Caco-2 (cell line): ENCODE measurements at regions not wholly inside any gene's neighbourhood (a gene's known extent, or its start where the extent isn't known, plus 50 kb on each side); places are given as distances from the start of the nearest gene placed in this dataset.
"Not testable (repeated sequence)": the region's sequence is repeated elsewhere in the genome, so short reads cannot be mapped to it uniquely, and the experiment has no call there.

Experiments used
- BruUV-seq: library from RNA; stranded (reverse); fragments of 400-500 nt; replicated peaks from 2 replicates; lab custom pipeline; 2021; lab: Mats Ljungman, UMichigan
- CTCF ChIA-PET: fragments of 300-600 bp; sonication (Branson Sonifier 250); formaldehyde crosslinking; loops from one replicate; lab custom pipeline; 2022; ENCODE audit warnings: antibody characterized with exemption; lab: Charles Lee
- POLR2A ChIA-PET: fragments of 300-600 bp; sonication (Branson Sonifier 250); formaldehyde crosslinking; loops from one replicate; lab custom pipeline; 2022; ENCODE audit warnings: antibody characterized with exemption; lab: Charles Lee
- DNase-seq, 2 experiments: peaks; one replicate each; pipeline versions ENCODE4 v3.0.0 to v3.0.0-alpha.2; 2020 to 2022
- H3K27me3 ChIP-seq: replicated peaks from 2 replicates; pipeline ENCODE4 v1.6.0; 2011; ENCODE audit warnings: low read length; ENCODE audit not compliant: control insufficient read depth, insufficient read depth
- H3K36me3 ChIP-seq: 2 replicates; pipeline ENCODE4 v1.5.1; 2011; ENCODE audit warnings: low read length; ENCODE audit not compliant: control insufficient read depth, insufficient read depth
- H3K4me1 ChIP-seq: fragments of 250-450 bp; sonication (Bioruptor Pico); 2 replicates; pipeline ENCODE4 v1.5.1; 2020; ENCODE audit warnings: mild to moderate bottlenecking
- H3K4me3 ChIP-seq: 2 replicates; pipeline ENCODE4 v1.5.1; 2011; ENCODE audit warnings: low read depth, mild to moderate bottlenecking, control low read depth, low read length
- H3K9me3 ChIP-seq: fragments of 250-450 bp; sonication (Bioruptor Pico); 2 replicates; pipeline ENCODE4 v1.5.1; 2020; ENCODE audit warnings: mild to moderate bottlenecking, moderate library complexity
- H3K27ac Mint-ChIP-seq: one replicate; pipeline ENCODE4 v1.8.0; 2022; ENCODE audit warnings: mixed read lengths; ENCODE audit not compliant: unreplicated experiment
- H3K27me3 Mint-ChIP-seq: one replicate; pipeline ENCODE4 v1.8.0; 2022; ENCODE audit warnings: mixed read lengths; ENCODE audit not compliant: insufficient read depth, unreplicated experiment
- H3K36me3 Mint-ChIP-seq: one replicate; pipeline ENCODE4 v1.8.0; 2022; ENCODE audit warnings: mild to moderate bottlenecking, mixed read lengths; ENCODE audit not compliant: insufficient read depth, unreplicated experiment
- H3K4me1 Mint-ChIP-seq: one replicate; pipeline ENCODE4 v1.8.0; 2022; ENCODE audit warnings: low read depth, mixed read lengths; ENCODE audit not compliant: unreplicated experiment
- H3K4me3 Mint-ChIP-seq: one replicate; pipeline ENCODE4 v1.8.0; 2022; ENCODE audit warnings: mild to moderate bottlenecking, moderate library complexity, mixed read lengths; ENCODE audit not compliant: unreplicated experiment
- H3K9me3 Mint-ChIP-seq: one replicate; pipeline ENCODE4 v1.8.0; 2022; ENCODE audit warnings: mixed read lengths; ENCODE audit not compliant: unreplicated experiment
- intact Hi-C: fragments of 100-400 bp; cut with micrococcal nuclease; formaldehyde crosslinking; loops from one replicate; pipeline ENCODE4 v1.10.0; 2022; ENCODE audit not compliant: unreplicated experiment
- TF ChIP-seq, protein P1 (sequence below), 2 experiments: fragments of 200-600 bp in 1 of 2; IDR thresholded peaks; 1 replicate in 1 of 2; 2 replicates in 1 of 2; pipeline versions ENCODE4 v1.5.1 to v1.8.0; 2011 to 2022; ENCODE audit warnings: antibody characterized with exemption in 1 of 2, control low read depth in 1 of 2, inconsistent platforms in 1 of 2, low read depth in 1 of 2, low read length in 1 of 2, mild to moderate bottlenecking in 1 of 2, moderate library complexity in 1 of 2; ENCODE audit not compliant: insufficient read depth in 1 of 2, severe bottlenecking in 1 of 2, unreplicated experiment in 1 of 2

DNA sequence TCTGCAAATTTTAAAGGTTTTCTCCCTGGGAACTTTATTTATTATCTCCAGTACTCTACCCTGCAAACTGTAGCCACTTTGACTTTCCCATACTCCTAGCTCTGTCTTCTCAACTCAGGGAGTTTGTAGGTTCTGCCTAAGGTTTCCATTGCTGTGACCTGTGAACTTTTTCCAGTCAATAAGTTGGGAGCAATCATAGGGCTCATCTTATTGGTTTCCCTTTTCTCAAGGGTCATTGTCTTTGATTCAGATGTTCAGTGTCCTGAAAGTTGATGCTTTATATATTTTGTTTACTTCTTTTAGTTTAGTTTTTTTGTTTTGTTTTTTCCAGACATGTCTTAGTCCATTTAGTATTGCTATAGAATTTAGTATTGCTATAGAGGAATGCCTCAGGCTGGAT is 85.3 kb upstream of the NUDT6 start:
- ChIA-PET POLR2A (no interaction called here), CTCF (no interaction called here)
- BruUV-seq: no TSS peak
- H3K27me3 Mint-ChIP-seq: no peaks in the 10 kb centered on the region
- H3K4me3 ChIP-seq: no peak overlapping the region
- intact Hi-C loops: no loop called here
- TF ChIP-seq, protein P1, sequence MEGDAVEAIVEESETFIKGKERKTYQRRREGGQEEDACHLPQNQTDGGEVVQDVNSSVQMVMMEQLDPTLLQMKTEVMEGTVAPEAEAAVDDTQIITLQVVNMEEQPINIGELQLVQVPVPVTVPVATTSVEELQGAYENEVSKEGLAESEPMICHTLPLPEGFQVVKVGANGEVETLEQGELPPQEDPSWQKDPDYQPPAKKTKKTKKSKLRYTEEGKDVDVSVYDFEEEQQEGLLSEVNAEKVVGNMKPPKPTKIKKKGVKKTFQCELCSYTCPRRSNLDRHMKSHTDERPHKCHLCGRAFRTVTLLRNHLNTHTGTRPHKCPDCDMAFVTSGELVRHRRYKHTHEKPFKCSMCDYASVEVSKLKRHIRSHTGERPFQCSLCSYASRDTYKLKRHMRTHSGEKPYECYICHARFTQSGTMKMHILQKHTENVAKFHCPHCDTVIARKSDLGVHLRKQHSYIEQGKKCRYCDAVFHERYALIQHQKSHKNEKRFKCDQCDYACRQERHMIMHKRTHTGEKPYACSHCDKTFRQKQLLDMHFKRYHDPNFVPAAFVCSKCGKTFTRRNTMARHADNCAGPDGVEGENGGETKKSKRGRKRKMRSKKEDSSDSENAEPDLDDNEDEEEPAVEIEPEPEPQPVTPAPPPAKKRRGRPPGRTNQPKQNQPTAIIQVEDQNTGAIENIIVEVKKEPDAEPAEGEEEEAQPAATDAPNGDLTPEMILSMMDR (IDR thresholded peaks at IDR 0.05; ENCODE audit: insufficient read depth in 1 of 2, low read depth in 1 of 2, low read length in 1 of 2, severe bottlenecking in 1 of 2, unreplicated experiment in 1 of 2): no peak
- no peaks in the 10 kb centered on the region for H3K36me3 Mint-ChIP-seq
- no peak overlapping the region for H3K27ac Mint-ChIP-seq
- no peaks in the 10 kb centered on the region for H3K4me1 Mint-ChIP-seq
- DNase-seq: no peak
- no peaks in the 10 kb centered on the region for H3K36me3 ChIP-seq
- no peaks in the 10 kb centered on the region for H3K9me3 ChIP-seq
- H3K27me3 ChIP-seq: no peaks in the 10 kb centered on the region
- no peaks in the 10 kb centered on the region for H3K4me1 ChIP-seq
- no peak overlapping the region for H3K4me3 Mint-ChIP-seq
- H3K9me3 Mint-ChIP-seq: no peaks in the 10 kb centered on the region

GRCh38 chr4:123012416-123012815 is 90.0 kb upstream of the NUDT6 start:
- DNase-seq, H3K4me1 Mint-ChIP-seq, H3K9me3 ChIP-seq, intact Hi-C loops, H3K27me3 Mint-ChIP-seq, H3K4me3 Mint-ChIP-seq, H3K4me1 ChIP-seq, CTCF ChIA-PET, BruUV-seq, H3K9me3 Mint-ChIP-seq, H3K36me3 ChIP-seq, POLR2A ChIA-PET, H3K4me3 ChIP-seq, H3K27me3 ChIP-seq, H3K27ac Mint-ChIP-seq, H3K36me3 Mint-ChIP-seq: not testable (repeated sequence)

DNA sequence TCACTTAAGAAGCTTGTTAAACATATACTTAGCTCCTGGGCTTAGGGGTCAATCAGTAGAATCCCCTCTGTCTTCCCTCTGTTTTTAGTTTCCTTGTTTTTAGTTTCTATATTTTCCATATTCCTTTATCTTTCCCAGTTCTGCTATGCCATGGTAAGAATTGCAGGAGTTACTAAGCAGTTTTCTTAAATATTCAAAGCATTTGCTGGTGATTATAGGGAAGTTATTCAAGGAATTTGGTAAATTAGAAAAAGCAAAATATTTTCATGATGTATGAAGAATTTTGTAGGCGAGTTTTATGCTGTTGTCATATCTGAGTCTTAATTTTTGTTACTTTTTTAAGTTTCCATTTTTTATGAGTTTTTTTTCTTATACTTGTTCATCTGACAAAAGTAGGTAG is 91.6 kb upstream of the NUDT6 start:
- no peaks in the 10 kb centered on the region for H3K27me3 ChIP-seq

More for the DNA sequence above, 91.6 kb upstream of the NUDT6 start:
- DNase-seq: no peak
- H3K27me3 Mint-ChIP-seq: no peaks in the 10 kb centered on the region
- Histone ChIP-seq H3K9me3 (no peaks in the 10 kb centered on the region; the same call in 1 of the 2 replicates), H3K4me1 (no peaks in the 10 kb centered on the region), H3K4me3 (no peak overlapping the region), H3K36me3 (no peaks in the 10 kb centered on the region)
- ChIA-PET CTCF (no interaction called here), POLR2A (no interaction called here)
- no peaks in the 10 kb centered on the region for H3K4me1 Mint-ChIP-seq
- intact Hi-C loops: no loop called here
- no peaks in the 10 kb centered on the region for H3K9me3 Mint-ChIP-seq
- BruUV-seq: no TSS peak
- H3K4me3 Mint-ChIP-seq: no peak overlapping the region
- TF ChIP-seq, protein P1 (IDR thresholded peaks at IDR 0.05; ENCODE audit: insufficient read depth in 1 of 2, low read depth in 1 of 2, low read length in 1 of 2, severe bottlenecking in 1 of 2, unreplicated experiment in 1 of 2): no peak
- no peak overlapping the region for H3K27ac Mint-ChIP-seq
- no peaks in the 10 kb centered on the region for H3K36me3 Mint-ChIP-seq
